K562 (cell line): ENCODE measurements at regions not wholly inside any gene's neighbourhood (a gene's known extent, or its start where the extent isn't known, plus 50 kb on each side); places are given as distances from the start of the nearest gene placed in this dataset.

Source experiments
- ATAC-seq: fragments of 200-7000 bp; cut with Tn5 transposase; 3 replicates; pipeline ENCODE4 v1.9.1; 2020; ENCODE audit warnings: moderate library complexity
- BruUV-seq: library from RNA; stranded (reverse); fragments of 400-500 nt; replicated peaks from 2 replicates; lab custom pipeline; 2021; lab: Mats Ljungman, UMichigan
- CTCF ChIA-PET: fragments of 300-600 bp; formaldehyde crosslinking; extraction: SDS; loops from one replicate; lab custom pipeline; 2021; ENCODE audit warnings: low intra/inter-chr PET ratio; lab: Yijun Ruan, JAX
- POLR2A ChIA-PET: fragments of 300-600, 350-650 bp; sonication (Branson Sonifier 250); formaldehyde crosslinking; extraction: SDS; loops from one replicate; lab custom pipeline; 2021; ENCODE audit warnings: antibody characterized with exemption, inconsistent platforms; lab: Yijun Ruan, JAX
- DNase-seq, 4 experiments: peaks; one replicate each; pipeline versions ENCODE4 v3.0.0 to v3.0.0-alpha.2; 2011 to 2018; ENCODE audit warnings: low spot score in 3 of 4, mixed read lengths in 3 of 4; ENCODE audit errors: extremely low read depth in 1 of 4
- FAIRE-seq: peaks from 2 replicates; lab custom pipeline; 2011; peaks lifted over from hg19 to GRCh38; lab: Jason Lieb, UNC
- H2AFZ ChIP-seq: 2 replicates; pipeline ENCODE4 v1.6.0; 2011; ENCODE audit warnings: low read depth, low read length, control low read depth, inconsistent platforms
- H3K27ac ChIP-seq: fragments of 200-600 bp; 3 replicates; pipeline ENCODE4 v1.8.0; 2011; ENCODE audit warnings: low read depth, mild to moderate bottlenecking, control low read depth, inconsistent platforms, low read length, moderate library complexity, mixed read lengths; ENCODE audit errors: extremely low read depth
- H3K27me3 ChIP-seq, 2 experiments: fragments of 300-600 bp in 1 of 2; 2 replicates in 1 of 2; 3 replicates in 1 of 2; pipeline versions ENCODE4 v1.6.0 to v1.8.0; 2011; ENCODE audit warnings: inconsistent platforms in 2 of 2, low read length in 2 of 2, mild to moderate bottlenecking in 1 of 2, mixed read lengths in 1 of 2, moderate library complexity in 1 of 2; ENCODE audit not compliant: control insufficient read depth in 2 of 2, insufficient read depth in 2 of 2
- H3K36me3 ChIP-seq: fragments of 300-600 bp; 3 replicates; pipeline ENCODE4 v1.8.0; 2011; ENCODE audit warnings: mild to moderate bottlenecking, low read length, inconsistent platforms; ENCODE audit not compliant: control insufficient read depth, insufficient read depth
- H3K4me1 ChIP-seq, 2 experiments: fragments of 200-600 bp in 1 of 2; replicated peaks in 1 of 2; 2 replicates in 1 of 2; 3 replicates in 1 of 2; pipeline versions ENCODE4 v1.5.1 to v1.8.0; 2011; ENCODE audit warnings: inconsistent platforms in 2 of 2, low read length in 2 of 2, mild to moderate bottlenecking in 1 of 2, mixed read lengths in 1 of 2, moderate library complexity in 1 of 2; ENCODE audit not compliant: control insufficient read depth in 2 of 2, insufficient read depth in 2 of 2
- H3K4me2 ChIP-seq: 2 replicates; pipeline ENCODE4 v1.6.1; 2011; ENCODE audit warnings: low read length, control low read depth, inconsistent platforms, mixed read lengths; ENCODE audit not compliant: insufficient read depth
- H3K4me3 ChIP-seq: fragments of 200-600 bp; sonication (generic), shearing (Covaris generic); 2 replicates; pipeline ENCODE4 v1.5.1; 2016; ENCODE audit warnings: control low read depth, inconsistent platforms
- H3K79me2 ChIP-seq: fragments of 200-600 bp; 3 replicates; pipeline ENCODE4 v1.8.0; 2011; ENCODE audit warnings: low read length, inconsistent platforms; ENCODE audit not compliant: control insufficient read depth, insufficient read depth
- H3K9ac ChIP-seq, 2 experiments: 2 replicates each; pipeline versions ENCODE4 v1.6.0 to v1.6.1; 2011; ENCODE audit warnings: low read depth in 2 of 2, low read length in 2 of 2, control low read depth in 1 of 2, inconsistent platforms in 1 of 2, mild to moderate bottlenecking in 1 of 2, mixed read lengths in 1 of 2; ENCODE audit not compliant: insufficient read depth in 1 of 2
- H3K9me1 ChIP-seq: one replicate; pipeline ENCODE4 v1.6.0; 2011; ENCODE audit warnings: inconsistent platforms, mild to moderate bottlenecking, low read length, moderate library complexity; ENCODE audit not compliant: control insufficient read depth, insufficient read depth
- H3K9me3 ChIP-seq: replicated peaks from 2 replicates; pipeline ENCODE4 v1.5.1; 2011; ENCODE audit warnings: low read depth, low read length, inconsistent platforms; ENCODE audit not compliant: control insufficient read depth, insufficient read depth
- H4K20me1 ChIP-seq: replicated peaks from 2 replicates; pipeline ENCODE4 v1.6.1; 2011; ENCODE audit warnings: low read length, inconsistent platforms, mixed read lengths; ENCODE audit not compliant: control insufficient read depth, insufficient read depth
- ARNT ChIP-seq, 2 experiments: fragments of 450-650 bp; IDR thresholded peaks; 2 replicates each; pipeline ENCODE4 v1.6.1; 2016; ENCODE audit warnings: mild to moderate bottlenecking in 1 of 2
- CCNT2 ChIP-seq: IDR thresholded peaks from 2 replicates; pipeline ENCODE4 v1.6.1; 2011; ENCODE audit warnings: borderline replicate concordance, low read depth, mild to moderate bottlenecking, moderate library complexity, mixed read lengths, low read length; ENCODE audit not compliant: insufficient read length; ENCODE audit errors: extremely low read depth
- ELF4 ChIP-seq: fragments of 450-650 bp; formaldehyde crosslinking; IDR thresholded peaks from 2 replicates; pipeline ENCODE4 v1.4.0; 2022; ENCODE audit warnings: missing genetic modification characterization
- HDAC2 ChIP-seq: fragments of 450-650 bp; IDR thresholded peaks from 2 replicates; pipeline ENCODE4 v1.6.1; 2016; ENCODE audit warnings: mild to moderate bottlenecking
- HDAC8 ChIP-seq: fragments of 450-650 bp; IDR thresholded peaks from 2 replicates; pipeline ENCODE4 v1.6.1; 2016; ENCODE audit warnings: mild to moderate bottlenecking, missing genetic modification characterization, moderate library complexity, missing compliant biosample characterization
- MED1 ChIP-seq: sonication (generic); formaldehyde crosslinking; IDR thresholded peaks from 2 replicates; pipeline ENCODE4 v1.8.1; 2023; ENCODE audit warnings: missing genetic modification reagents, borderline replicate concordance
- SMARCE1 ChIP-seq: fragments of 450-650 bp; IDR thresholded peaks from 2 replicates; pipeline ENCODE4 v1.7.1; 2016; ENCODE audit warnings: mild to moderate bottlenecking
- SRSF3 ChIP-seq: fragments of 200-400 bp; formaldehyde crosslinking; IDR thresholded peaks from 2 replicates; pipeline ENCODE4 v1.6.1; 2016; ENCODE audit warnings: mild to moderate bottlenecking, low read length, moderate library complexity; ENCODE audit not compliant: insufficient read depth
- TEAD4 ChIP-seq, 2 experiments: sonication (generic) in 1 of 2; formaldehyde crosslinking in 1 of 2; IDR thresholded peaks; 2 replicates each; pipeline versions ENCODE4 v1.6.1 to v1.8.0; 2012 to 2022; ENCODE audit warnings: borderline replicate concordance in 1 of 2, inconsistent platforms in 1 of 2, low read length in 1 of 2, mild to moderate bottlenecking in 1 of 2, missing genetic modification reagents in 1 of 2
- TFE3 ChIP-seq: fragments of 450-650 bp; formaldehyde crosslinking; IDR thresholded peaks from 2 replicates; pipeline ENCODE4 v1.4.0; 2020; ENCODE audit warnings: mild to moderate bottlenecking, mixed read lengths
- ZNF347 ChIP-seq: fragments of 450-650 bp; formaldehyde crosslinking; IDR thresholded peaks from 2 replicates; pipeline ENCODE4 v1.4.0; 2020; ENCODE audit warnings: low read depth, mild to moderate bottlenecking, moderate library complexity
- ZNF398 ChIP-seq: fragments of 250-450 bp; sonication (Bioruptor Pico); IDR thresholded peaks from 2 replicates; pipeline ENCODE4 v1.8.0; 2021; ENCODE audit warnings: moderate library complexity, mild to moderate bottlenecking, inconsistent platforms
- WGBS: fragments of 100-300 bp; shearing (Covaris generic); methylation state at CpG from one replicate; pipeline ENCODE4 v1.1.6; 2016; ENCODE audit warnings: low coverage, mixed read lengths; ENCODE audit not compliant: insufficient coverage; ENCODE audit errors: missing lambda C conversion rate; 5-methylcytosine and 5-hydroxymethylcytosine counted together
- in situ Hi-C: fragments of 300-500 bp; cut with MboI; formaldehyde crosslinking; loops from 4 replicates; pipeline ENCODE4 v1.15.0; 2018; ENCODE audit warnings: inconsistent platforms, mixed read lengths
- intact Hi-C: fragments of 100-400 bp; cut with micrococcal nuclease; formaldehyde crosslinking; loops from 2 replicates; pipeline ENCODE4 v1.14.2; 2022

DNA sequence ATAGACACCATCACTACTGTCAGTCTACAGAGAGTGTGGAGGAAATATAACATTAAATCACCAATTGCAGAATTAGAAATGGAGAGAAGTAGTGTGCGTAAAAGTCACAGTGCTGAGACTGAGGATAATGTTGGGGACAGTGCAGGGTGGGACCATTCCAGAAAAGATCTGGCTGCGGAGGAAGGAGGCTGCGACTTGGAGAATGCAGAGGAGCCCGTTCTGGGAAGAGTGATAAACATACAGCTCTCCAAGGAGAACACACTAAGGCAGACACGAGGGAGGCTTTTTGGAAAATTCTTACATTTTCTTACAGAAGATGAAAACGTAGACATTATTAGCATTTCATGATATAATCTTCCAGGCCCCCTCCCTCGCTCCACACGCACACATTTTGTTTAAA lies 337.8 kb downstream of the IRS2 start (continued):
- no peak for TF ChIP-seq ZNF398 (CRISPR knock-in tag)
- no peak for TF ChIP-seq HDAC8 (tag)
- no peak for TF ChIP-seq ZNF347
- TF ChIP-seq MED1 (CRISPR knock-in tag): no peak
- TF ChIP-seq TFE3: no peak

- H3K9ac ChIP-seq: no peak overlapping the region
- FAIRE-seq (no peak), DNase-seq (no peak), ATAC-seq (no peak)
- WGBS: 0% methylated on average over 4 of the region's 4 CpGs
- no peaks in the 10 kb centered on the region for H3K9me3 ChIP-seq
- H3K36me3 ChIP-seq: no peaks in the 10 kb centered on the region
- CTCF ChIA-PET: no interaction called here
- no peak for TF ChIP-seq ELF4 (CRISPR knock-in tag)
- no peak for TF ChIP-seq ARNT (IDR thresholded peaks at IDR 0.05)
- no peak for TF ChIP-seq SMARCE1
- TF ChIP-seq HDAC2: no peak
- TF ChIP-seq SRSF3: no peak
- no peak for TF ChIP-seq TEAD4 (IDR thresholded peaks at IDR 0.05; ENCODE audit: low read length)
- TF ChIP-seq TEAD4 (CRISPR knock-in tag; IDR thresholded peaks at IDR 0.05; ENCODE audit: borderline replicate concordance): no peak
- TF ChIP-seq CCNT2: no peak
- no TSS peak for BruUV-seq
- no peaks in the 10 kb centered on the region for H3K27me3 ChIP-seq
- POLR2A ChIA-PET: no interaction called here
- in situ Hi-C loops: no loop called here
- intact Hi-C loops: no loop called here
- no peak overlapping the region for H3K4me2 ChIP-seq
- H2AFZ ChIP-seq: no peak overlapping the region
- no peaks in the 10 kb centered on the region for H3K79me2 ChIP-seq
- H3K27ac ChIP-seq: no peak overlapping the region
- H3K4me3 ChIP-seq: no peak overlapping the region
- no peaks in the 10 kb centered on the region for H4K20me1 ChIP-seq
- H3K9me1 ChIP-seq: no peaks in the 10 kb centered on the region
- H3K4me1 ChIP-seq: no peaks in the 10 kb centered on the region
Measured at GRCh38 chr13:109447667-109448066, 338.7 kb downstream of the IRS2 start.
